ENCODE measurements at regions not wholly inside any gene's neighbourhood (a gene's known extent, or its start where the extent isn't known, plus 50 kb on each side); places are given as distances from the start of the nearest gene placed in this dataset.

DNA sequence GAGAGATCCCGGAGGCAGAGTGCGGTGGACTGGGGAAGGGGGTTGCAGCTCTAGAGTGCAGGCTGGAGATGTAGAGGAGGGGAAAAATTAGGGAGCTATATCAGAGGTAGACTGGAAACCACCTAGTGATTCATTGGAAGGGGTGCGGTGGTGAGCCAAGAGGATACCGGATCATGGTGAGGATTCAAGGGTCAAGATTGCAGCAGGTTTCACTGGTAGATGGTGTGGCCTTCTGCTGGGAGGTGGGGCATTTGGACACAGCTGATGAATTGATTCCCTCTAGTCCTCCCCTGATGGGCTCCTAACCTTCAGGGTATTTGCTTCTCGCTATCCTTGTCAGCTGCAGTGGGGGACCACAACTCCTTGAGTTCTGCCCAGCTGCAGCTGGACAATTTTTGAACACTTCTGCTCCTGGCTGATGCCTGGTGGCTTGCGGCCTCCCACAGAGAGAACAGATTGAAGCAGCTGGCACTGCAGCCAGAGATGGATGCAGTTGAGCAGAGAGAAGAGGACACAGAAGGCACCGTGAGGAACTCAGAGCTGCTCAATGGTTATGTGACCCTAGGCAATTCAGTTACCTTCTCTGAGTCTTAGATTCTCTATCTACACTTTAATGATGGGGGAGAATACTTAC is 134.4 kb upstream of the ABCA1 start:
- DNase-seq, result peak in 1 of 56 donors; percentile 4

DNA sequence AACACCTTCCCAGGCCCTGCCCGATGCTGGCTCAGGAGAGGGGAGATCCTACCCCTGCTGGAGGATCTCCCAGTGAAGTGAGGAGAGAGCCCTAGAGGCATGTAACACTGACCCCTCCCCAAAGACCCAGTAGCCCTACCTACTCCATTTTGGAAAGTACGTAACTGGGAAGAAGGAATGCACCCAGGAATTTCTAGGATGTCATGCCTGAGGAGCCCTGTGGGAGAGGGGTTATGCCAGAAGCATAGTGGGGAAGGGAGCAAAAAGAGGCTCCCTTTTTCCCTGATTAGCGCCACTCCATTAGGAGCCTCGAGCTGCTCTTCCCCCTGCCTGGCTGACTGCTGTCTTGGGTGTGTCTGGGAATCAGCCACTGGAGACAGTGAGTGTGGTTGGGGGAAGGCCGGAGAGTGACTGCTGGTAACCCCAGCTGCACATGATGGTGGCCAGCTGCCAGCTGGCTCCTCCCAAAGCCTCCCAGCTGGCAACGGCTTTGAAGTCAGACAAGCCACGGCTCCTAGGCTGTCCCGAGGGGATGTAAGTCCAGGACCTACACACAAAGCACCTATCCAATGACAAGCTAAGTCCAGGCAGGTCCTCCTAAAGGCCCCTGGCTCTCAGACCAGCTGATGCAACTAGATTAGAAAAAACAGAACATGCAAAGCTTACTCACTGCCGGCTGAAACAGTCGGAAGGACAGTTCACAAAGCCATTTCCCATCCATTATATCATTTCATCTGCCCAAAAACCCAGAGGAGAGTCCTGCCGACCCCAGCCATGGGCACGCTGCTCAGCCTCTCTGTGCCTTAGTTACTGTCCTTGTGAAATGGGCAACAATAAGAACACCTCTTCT is 136.5 kb upstream of the ABCA1 start:
- peak; percentile 22 to 91 (median 73) for DNase-seq

- no peak for DNase-seq
Measured at GRCh38 chr9:105065098-105066088, 137.4 kb upstream of the ABCA1 start.

DNA sequence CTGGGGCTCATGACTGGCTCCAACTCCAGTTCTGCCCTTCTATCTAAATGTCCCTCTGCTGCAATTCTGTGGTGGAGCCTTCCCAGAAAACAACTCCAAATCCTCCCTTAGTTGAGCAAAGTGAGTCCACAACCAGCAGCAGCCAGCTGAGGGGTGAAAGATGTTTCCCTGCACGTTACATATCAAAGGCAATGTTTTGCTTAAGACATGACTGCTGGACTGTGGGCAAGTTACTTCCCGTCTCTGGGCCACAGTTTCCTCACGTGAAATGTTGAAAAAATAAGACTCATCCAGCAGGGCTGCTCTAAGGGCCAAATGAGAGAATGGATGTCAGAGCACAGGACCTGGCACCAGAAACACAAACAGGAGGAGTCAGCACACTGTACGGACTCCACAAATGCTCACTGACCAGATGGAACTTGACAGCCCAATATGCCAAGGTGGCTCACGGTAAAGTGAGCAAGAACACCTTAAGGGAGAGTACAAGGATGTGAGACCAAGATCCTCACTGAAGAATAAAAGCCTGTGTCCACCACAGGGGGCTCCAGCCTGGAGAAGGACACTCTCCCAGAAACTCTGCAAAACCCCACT is 138.4 kb upstream of the ABCA1 start:
- no peak for DNase-seq

DNA sequence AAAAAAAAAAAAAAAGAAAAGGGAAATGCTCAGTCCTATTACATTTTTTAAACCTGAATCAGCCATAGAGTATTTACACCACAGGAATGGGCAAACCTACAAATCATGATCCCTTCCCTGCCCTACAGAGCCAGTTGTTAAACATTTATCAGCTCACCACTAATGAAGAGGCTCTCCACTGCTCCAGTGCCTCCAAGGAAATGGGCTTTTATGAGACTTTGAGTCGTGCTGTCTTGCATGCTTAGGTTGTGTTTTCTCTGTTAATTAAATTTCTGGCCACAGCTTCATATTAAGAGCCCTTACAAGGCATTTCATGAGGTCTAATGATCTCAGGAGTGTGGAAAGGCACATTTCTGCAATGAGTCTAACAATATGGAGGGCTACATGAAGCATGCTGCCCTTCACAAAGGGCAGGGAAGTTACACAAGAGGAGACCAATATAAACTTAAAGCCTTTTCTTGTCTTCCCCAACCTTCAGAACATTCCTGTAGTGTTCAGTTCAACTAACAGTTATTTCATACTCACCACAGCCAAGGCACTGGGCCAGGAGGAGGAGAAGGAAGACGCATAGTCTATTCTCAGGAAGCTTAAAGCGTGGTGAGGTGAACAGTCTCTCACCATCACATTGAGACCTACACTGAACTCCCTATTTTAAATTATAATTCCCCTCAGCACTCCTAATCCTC is 140.1 kb upstream of the ABCA1 start:
- no peak for DNase-seq

- no peak for DNase-seq
Measured at GRCh38 chr9:105069285-105069684, 141.3 kb upstream of the ABCA1 start.

GRCh38 chr9:105069696-105070095 is 141.7 kb upstream of the ABCA1 start:
- no peak for DNase-seq

DNA sequence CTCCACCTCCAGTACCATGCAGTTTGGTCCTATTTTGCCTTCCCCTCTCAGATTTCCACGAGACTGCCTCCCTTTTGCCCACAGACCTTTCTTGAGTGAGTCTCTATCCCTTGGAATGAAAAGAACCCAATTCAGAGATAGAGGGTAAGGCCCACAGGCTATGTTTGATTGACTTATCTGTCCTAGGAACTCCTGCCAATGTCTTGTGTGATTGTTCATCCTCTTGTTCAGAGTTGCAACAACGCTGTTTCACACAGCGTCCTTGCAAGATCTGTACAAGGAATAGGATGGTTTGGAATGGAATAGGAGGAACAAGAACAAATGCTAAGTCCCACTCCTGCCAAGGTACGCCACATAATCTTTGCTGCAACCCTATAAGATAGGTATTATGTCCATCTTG is 142.2 kb upstream of the ABCA1 start:
- no peak for DNase-seq

DNA sequence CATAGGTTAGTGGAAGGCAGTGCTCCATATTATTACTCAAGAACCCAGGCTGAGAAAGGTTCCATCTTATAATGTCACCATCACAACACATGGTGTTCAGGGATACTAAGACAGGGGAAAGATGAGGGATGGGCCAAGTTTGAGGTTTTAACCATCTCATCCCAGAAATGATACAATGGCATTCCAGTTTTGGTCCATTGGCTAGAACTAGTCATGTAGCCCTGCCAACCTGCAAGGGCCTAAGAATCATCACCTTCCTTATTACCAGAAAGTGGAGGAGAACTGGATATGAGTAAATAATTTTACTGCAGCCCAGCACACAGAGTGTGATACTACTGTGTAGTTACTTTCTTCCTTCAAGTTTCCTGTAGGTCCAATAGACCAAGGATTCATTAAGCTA is 144.5 kb upstream of the ABCA1 start:
- DNase-seq, result no peak

GRCh38 chr9:105073147-105073546 is 145.2 kb upstream of the ABCA1 start:
- DNase-seq, result no peak

- DNase-seq, result no peak
Measured at GRCh38 chr9:105074491-105074890, 146.5 kb upstream of the ABCA1 start.

DNA sequence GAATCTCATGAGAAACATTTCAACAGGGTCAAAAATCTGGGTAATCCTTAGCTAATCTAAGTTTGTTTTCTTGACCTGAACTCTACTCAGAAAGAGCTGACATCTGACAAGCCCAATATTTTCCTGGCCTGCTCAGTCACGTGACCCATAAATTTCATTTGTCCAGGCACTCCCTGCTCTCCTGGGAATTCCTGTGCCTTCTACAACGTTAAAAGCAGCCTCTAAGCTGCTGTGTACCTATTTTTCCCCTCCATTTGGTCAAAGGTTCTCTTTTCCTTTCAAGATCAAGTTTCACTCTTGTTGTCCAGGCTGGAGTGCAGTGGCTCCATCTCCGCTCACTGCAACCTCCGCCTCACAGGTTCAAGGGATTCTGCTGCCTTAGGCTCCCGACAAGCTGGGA is 148.8 kb upstream of the ABCA1 start:
- DNase-seq, result no peak

- DNase-seq, result no peak
Measured at GRCh38 chr9:105079457-105079856, 151.5 kb upstream of the ABCA1 start.

DNA sequence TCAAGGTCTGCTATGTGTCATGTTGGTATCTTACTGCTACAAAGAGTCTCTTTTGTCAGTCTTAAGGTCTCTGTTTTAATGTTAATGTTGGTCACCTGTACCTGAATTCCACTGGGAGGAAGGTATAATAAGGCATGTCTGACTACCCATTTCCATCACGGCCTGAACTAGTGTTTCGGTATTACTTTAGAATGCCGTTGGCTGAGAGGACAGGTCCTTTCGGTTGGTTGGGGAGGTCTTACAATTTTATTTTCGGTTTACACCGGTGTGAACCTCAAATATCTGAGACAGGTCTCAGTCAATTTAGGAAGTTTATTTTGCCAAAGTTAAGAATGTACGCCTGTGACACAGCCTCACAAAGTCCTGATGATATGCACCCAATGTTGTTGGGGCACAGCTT is 154.9 kb upstream of the ABCA1 start:
- DNase-seq, result no peak

GRCh38 chr9:105083256-105083655 is 155.3 kb upstream of the ABCA1 start:
- DNase-seq, result no peak

DNA sequence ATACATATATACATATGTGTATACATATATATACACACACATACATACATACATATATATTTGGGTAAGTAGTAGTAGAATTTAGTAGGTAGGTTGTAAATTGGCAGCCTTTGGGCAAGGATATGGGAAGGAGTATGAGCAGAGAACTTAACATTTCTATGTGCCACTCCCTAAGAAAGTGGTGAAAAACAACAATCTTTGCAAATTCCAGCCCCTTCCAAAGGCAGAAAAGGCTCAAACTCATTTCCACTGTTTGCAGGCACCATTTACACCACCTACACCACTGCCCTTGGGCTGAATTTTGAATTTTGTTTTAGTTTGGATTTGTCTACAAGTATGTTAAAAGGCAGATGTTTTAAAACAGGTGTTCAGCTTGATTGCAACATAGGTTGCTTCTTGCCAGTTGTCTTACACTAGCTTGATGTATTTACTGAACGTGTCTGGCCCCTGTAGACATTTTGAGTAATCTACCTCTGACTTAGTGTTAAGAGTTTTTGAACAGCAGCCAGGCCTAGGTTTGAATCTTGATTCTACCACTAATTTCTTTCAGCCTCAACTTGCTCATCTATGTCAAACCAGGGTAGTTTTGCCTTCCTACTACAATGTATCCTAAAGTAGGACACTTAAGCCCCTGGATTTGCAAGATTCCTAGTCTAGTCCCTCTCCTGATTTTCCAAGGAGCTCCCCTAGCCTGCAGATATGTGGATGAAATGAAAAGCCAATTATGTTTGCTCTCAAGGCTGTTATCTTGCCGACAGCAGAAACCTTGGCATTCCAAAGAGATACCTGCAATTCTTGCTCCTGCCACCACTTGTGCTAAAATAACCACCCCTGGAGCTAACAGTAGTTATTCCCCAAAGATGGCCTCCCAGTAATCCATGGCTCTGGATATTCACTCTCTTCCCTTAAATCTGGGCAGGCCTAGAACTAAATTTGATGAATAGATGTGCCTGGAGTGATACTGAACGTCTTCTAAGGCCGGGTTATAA is 156.2 kb upstream of the SLC44A1 start:
- no peak for DNase-seq

DNA sequence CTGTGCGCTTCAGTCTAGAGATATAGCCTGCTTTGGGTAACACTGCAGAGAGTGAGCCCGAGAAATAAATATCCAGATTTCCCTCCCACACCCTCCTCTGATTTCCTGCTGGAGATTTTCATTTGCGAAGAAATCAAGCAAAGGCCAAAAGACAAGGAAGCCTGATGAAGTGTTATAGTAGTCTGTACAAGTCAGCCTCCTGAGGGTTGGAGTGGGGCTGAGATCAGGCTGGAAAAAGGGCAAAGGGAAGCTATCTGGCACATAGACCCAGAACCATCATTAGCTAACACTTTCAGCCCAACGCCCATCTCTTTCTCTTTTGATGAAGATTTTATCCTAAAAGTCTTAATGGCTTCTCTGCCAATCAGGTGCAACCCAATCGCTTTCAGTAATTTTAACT is 154.6 kb upstream of the SLC44A1 start:
- no peak for DNase-seq

GRCh38 chr9:105091004-105091640 is 153.3 kb upstream of the SLC44A1 start:
- DNase-seq, result no peak

GRCh38 chr9:105093685-105094084 is 150.8 kb upstream of the SLC44A1 start:
- DNase-seq, result no peak
